HepG2 (cell line): ENCODE measurements at regions not wholly inside any gene's neighbourhood (a gene's known extent, or its start where the extent isn't known, plus 50 kb on each side); places are given as distances from the start of the nearest gene placed in this dataset.

Experiments
- HNF4A ChIP-seq: sonication (generic); formaldehyde crosslinking; IDR thresholded peaks from 2 replicates; pipeline ENCODE4 v1.4.0; 2020; ENCODE audit warnings: missing genetic modification reagents
- HNRNPUL1 ChIP-seq: fragments of 200-400 bp; formaldehyde crosslinking; IDR thresholded peaks from 2 replicates; pipeline ENCODE4 v1.6.1; 2017; ENCODE audit warnings: low read depth, mild to moderate bottlenecking, low read length, moderate library complexity
- KDM3A ChIP-seq: IDR thresholded peaks from 2 replicates; pipeline ENCODE4 v1.6.1; 2018; ENCODE audit warnings: low read depth, missing compliant biosample characterization
- MEF2D ChIP-seq: sonication (generic); formaldehyde crosslinking; IDR thresholded peaks from 2 replicates; pipeline ENCODE4 v1.5.1; 2020; ENCODE audit warnings: mild to moderate bottlenecking, missing genetic modification reagents
- ZBTB8A ChIP-seq: sonication (generic); formaldehyde crosslinking; IDR thresholded peaks from 2 replicates; pipeline ENCODE4 v1.4.0; 2020; ENCODE audit warnings: mild to moderate bottlenecking, low read depth, missing genetic modification reagents, borderline replicate concordance
- TF ChIP-seq, protein P1 (sequence below): sonication (generic); formaldehyde crosslinking; IDR thresholded peaks from 2 replicates; pipeline ENCODE4 v1.4.0; 2020; ENCODE audit warnings: mild to moderate bottlenecking, missing genetic modification reagents

DNA sequence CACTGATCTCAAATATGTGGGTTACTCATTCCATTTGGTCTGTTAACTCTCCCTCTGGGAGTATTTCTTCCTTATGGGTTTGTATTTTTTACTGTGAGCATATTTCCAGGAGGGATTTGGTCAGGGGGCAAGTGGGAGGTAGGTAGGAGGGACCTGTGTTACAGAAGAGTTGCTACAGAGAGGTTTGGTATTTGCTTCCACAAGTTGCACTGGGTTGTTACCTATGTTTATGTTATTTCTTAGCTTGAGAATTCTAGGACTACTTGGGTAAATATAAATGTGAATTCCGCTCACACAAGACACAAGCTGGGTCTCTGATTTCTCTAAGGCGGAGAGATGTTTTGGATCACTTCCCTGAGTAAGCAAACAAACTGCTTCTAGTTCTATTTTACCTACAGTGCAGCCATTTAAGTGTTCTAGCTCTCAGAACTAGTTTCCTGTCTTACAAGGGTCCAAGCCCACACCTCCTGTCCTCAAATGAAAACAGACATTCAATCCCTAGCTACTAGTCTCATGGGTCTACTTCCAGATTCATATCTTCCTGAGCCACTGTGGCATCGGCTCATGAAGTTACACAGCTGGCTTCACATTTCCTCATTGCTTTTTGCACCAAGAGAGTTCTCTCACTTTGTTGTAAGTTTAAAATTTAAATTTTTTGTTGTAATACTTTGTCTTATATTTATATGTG is 75.4 kb upstream of the PPP1R3C start (continued):
- TF ChIP-seq, protein P1, sequence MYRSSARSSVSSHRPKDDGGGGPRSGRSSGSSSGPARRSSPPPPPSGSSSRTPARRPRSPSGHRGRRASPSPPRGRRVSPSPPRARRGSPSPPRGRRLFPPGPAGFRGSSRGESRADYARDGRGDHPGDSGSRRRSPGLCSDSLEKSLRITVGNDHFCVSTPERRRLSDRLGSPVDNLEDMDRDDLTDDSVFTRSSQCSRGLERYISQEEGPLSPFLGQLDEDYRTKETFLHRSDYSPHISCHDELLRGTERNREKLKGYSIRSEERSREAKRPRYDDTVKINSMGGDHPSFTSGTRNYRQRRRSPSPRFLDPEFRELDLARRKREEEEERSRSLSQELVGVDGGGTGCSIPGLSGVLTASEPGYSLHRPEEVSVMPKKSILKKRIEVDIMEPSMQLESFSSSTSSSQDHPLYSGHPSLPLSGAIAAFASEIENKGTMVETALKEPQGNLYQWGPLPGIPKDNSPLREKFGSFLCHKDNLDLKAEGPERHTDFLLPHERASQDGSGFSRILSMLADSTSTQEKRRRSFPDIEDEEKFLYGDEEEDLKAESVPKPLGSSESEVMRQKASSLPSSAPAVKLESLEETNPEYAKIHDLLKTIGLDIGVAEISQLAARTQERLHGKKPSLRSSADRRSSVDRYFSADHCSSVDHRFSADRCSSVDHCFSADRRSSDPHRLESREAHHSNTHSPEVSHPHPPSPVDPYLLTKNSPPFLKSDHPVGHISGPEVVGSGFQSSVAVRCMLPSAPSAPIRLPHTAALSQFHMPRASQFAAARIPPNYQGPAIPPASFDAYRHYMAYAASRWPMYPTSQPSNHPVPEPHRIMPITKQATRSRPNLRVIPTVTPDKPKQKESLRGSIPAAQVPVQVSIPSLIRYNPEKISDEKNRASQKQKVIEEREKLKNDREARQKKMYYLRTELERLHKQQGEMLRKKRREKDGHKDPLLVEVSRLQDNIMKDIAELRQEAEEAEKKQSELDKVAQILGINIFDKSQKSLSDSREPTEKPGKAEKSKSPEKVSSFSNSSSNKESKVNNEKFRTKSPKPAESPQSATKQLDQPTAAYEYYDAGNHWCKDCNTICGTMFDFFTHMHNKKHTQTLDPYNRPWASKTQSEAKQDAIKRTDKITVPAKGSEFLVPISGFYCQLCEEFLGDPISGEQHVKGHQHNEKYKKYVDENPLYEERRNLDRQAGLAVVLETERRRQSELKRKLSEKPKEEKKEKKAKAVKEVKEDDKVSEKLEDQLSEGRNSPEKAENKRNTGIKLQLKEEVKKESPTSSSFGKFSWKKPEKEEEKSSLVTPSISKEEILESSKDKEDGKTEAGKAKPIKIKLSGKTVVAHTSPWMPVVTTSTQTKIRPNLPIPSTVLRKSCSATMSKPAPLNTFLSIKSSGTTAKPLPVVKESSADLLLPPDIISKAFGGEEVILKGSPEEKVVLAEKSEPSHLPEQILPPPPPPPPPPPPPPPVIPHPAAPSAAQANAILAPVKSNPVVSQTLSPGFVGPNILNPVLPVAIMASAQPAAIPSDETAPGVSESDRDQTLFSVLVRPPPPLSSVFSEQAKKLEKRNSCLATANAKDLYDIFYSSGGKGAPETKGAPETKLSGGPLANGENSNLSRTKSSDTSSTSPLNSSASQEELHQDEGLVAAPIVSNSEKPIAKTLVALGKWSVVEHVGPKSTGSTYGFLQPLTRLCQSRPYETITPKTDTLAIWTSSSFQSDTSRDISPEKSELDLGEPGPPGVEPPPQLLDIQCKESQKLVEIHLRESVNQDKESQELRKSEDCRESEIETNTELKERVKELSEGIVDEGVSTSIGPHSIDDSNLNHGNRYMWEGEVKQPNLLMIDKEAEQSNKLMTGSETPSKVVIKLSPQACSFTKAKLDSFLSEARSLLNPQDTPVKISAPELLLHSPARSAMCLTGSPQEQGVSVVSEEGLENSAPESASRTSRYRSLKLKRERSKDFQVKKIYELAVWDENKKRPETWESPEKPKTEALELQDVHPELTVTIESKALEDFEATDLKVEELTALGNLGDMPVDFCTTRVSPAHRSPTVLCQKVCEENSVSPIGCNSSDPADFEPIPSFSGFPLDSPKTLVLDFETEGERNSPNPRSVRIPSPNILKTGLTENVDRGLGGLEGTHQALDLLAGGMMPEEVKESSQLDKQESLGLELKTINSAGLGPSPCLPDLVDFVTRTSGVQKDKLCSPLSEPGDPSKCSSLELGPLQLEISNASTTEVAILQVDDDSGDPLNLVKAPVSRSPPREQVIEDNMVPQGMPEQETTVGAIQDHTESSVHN = no peak
- TF ChIP-seq MEF2D (CRISPR knock-in tag) (no peak), KDM3A (CRISPR knock-in tag) (no peak), ZBTB8A (no peak), HNRNPUL1 (no peak), HNF4A (no peak)
